PC-3 (cell line): ENCODE measurements at regions not wholly inside any gene's neighbourhood (a gene's known extent, or its start where the extent isn't known, plus 50 kb on each side); places are given as distances from the start of the nearest gene placed in this dataset.

Source experiments
- ATAC-seq: fragments of 200-7000 bp; cut with Tn5 transposase; 2 replicates; pipeline ENCODE4 v1.9.1; 2020; ENCODE audit warnings: mild to moderate bottlenecking, moderate library complexity
- BruUV-seq: library from RNA; stranded (reverse); fragments of 400-500 nt; replicated peaks from 2 replicates; lab custom pipeline; 2021; lab: Mats Ljungman, UMichigan
- CTCF ChIA-PET: fragments of 300-600 bp; sonication (Branson Sonifier 250); formaldehyde crosslinking; loops from one replicate; lab custom pipeline; 2022; ENCODE audit warnings: antibody characterized with exemption; lab: Charles Lee
- POLR2A ChIA-PET: fragments of 300-600 bp; sonication (Branson Sonifier 250); formaldehyde crosslinking; loops from one replicate; lab custom pipeline; 2022; ENCODE audit warnings: antibody characterized with exemption; ENCODE audit not compliant: unreplicated experiment; lab: Charles Lee
- DNase-seq: peaks from one replicate; pipeline ENCODE4 v3.0.0-alpha.2; 2015
- H2AFZ ChIP-seq: fragments of 300-600 bp; sonication (generic); 2 replicates; pipeline ENCODE4 v1.6.0; 2016; ENCODE audit warnings: antibody characterized with exemption, low read length
- H3F3A ChIP-seq: fragments of 300-600 bp; sonication (generic); one replicate; pipeline ENCODE4 v1.6.0; 2017; ENCODE audit warnings: antibody characterized with exemption, low read length, control low read depth, mild to moderate bottlenecking; ENCODE audit not compliant: unreplicated experiment
- H3K27ac ChIP-seq: fragments of 300-600 bp; sonication (generic); 2 replicates; pipeline ENCODE4 v1.5.1; 2016; ENCODE audit warnings: mild to moderate bottlenecking, low read length
- H3K27me3 ChIP-seq: fragments of 300-600 bp; sonication (generic); 2 replicates; pipeline ENCODE4 v1.6.1; 2016; ENCODE audit warnings: low read length, mixed read lengths
- H3K36me3 ChIP-seq: fragments of 300-600 bp; sonication (generic); 2 replicates; pipeline ENCODE4 v1.6.1; 2016; ENCODE audit warnings: low read depth, mixed run types, low read length, mixed read lengths
- H3K4me1 ChIP-seq: fragments of 300-600 bp; sonication (generic); 2 replicates; pipeline ENCODE4 v1.5.1; 2016; ENCODE audit warnings: low read length; ENCODE audit not compliant: insufficient read depth
- H3K4me2 ChIP-seq: fragments of 300-600 bp; sonication (generic); 2 replicates; pipeline ENCODE4 v1.6.0; 2016; ENCODE audit warnings: low read length
- H3K4me3 ChIP-seq: fragments of 300-600 bp; sonication (generic); 2 replicates; pipeline ENCODE4 v1.5.1; 2016; ENCODE audit warnings: mild to moderate bottlenecking, low read length, mixed read lengths
- H3K79me2 ChIP-seq: fragments of 300-600 bp; sonication (generic); 2 replicates; pipeline ENCODE4 v1.6.1; 2017; ENCODE audit warnings: low read length, mixed read lengths
- H3K9ac ChIP-seq: fragments of 300-600 bp; sonication (generic); 2 replicates; pipeline ENCODE4 v1.6.0; 2016; ENCODE audit warnings: mild to moderate bottlenecking, low read length
- H3K9me2 ChIP-seq: fragments of 300-600 bp; sonication (generic); replicated peaks from 2 replicates; pipeline ENCODE4 v1.6.1; 2016; ENCODE audit warnings: mixed run types, low read length, mixed read lengths
- H3K9me3 ChIP-seq: fragments of 300-600 bp; sonication (generic); 2 replicates; pipeline ENCODE4 v1.6.1; 2016; ENCODE audit warnings: low read length, mixed read lengths
- H4K20me1 ChIP-seq: fragments of 300-600 bp; sonication (generic); 2 replicates; pipeline ENCODE4 v1.6.1; 2016; ENCODE audit warnings: low read length, mixed read lengths
- EZH2 ChIP-seq: fragments of 300-600 bp; sonication (generic); IDR thresholded peaks from one replicate; pipeline ENCODE4 v1.6.1; 2017; ENCODE audit warnings: antibody characterized with exemption, mild to moderate bottlenecking, low read length; ENCODE audit not compliant: unreplicated experiment
- EZH2phosphoT487 ChIP-seq: fragments of 300-600 bp; sonication (generic); IDR thresholded peaks from 2 replicates; pipeline ENCODE4 v1.6.1; 2018; ENCODE audit warnings: mild to moderate bottlenecking, antibody characterized with exemption, low read length, borderline replicate concordance
- intact Hi-C: fragments of 100-400 bp; cut with micrococcal nuclease; formaldehyde crosslinking; loops from 2 replicates; pipeline ENCODE4 v1.9.0; 2023
- TF ChIP-seq, protein P1 (sequence below): fragments of 300-600 bp; sonication (generic); conservative IDR thresholded peaks from 2 replicates; pipeline ENCODE4 v1.5.1; 2017; ENCODE audit warnings: antibody characterized with exemption, low read depth, mild to moderate bottlenecking, low read length

DNA sequence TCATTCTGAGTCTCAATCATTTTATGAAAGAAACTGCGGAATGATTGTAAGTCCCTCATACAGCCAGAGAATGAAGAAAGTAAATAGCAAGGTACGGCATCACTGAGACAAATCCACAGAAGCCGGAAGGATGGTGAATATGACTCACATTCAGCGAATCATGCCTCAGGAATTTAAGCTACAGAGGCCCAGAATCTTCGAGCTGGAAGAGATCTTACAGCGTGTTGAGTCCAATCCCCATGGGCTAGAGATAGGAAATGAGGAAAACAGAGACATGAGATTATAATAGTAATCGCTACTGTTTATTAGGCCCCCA, 173.2 kb downstream of the KIF18A start:
- Histone ChIP-seq H3K4me1 (peaks cover 29% of the 10 kb centered on the region), H4K20me1 (no peaks in the 10 kb centered on the region), H3K9me3 (no peaks in the 10 kb centered on the region), H3K27ac (peak overlapping the region; percentile 95), H3K4me3 (peak overlapping the region; percentile 33; the same call in 1 of the 2 replicates), H3K9me2 (no peaks in the 10 kb centered on the region), H3K79me2 (no peaks in the 10 kb centered on the region), H3F3A (no peaks in the 10 kb centered on the region), H2AFZ (peak overlapping the region; percentile 50; the same call in 1 of the 2 replicates), H3K9ac (peak overlapping the region; percentile 60), H3K4me2 (peak overlapping the region; percentile 76), H3K27me3 (no peaks in the 10 kb centered on the region), H3K36me3 (no peaks in the 10 kb centered on the region)
- BruUV-seq, result TSS peak; percentile 76
- intact Hi-C loops, result loop anchor here (1.0 to 5.0 kb wide), 6 partner anchors 30 to 232 kb away; partner anchors contain the start of gene BDNF
- DNase-seq, result peak; percentile 95
- peak; percentile 89 for ATAC-seq
- ChIA-PET CTCF (no interaction called here), POLR2A (interaction anchor here (0.5 to 1.7 kb wide), 6 partner anchors 32 to 216 kb away, joined by 3 to 12 read pairs (median 7); no protein-coding TSS in a partner anchor)
- TF ChIP-seq EZH2phosphoT487, result no peak
- TF ChIP-seq, protein P1, sequence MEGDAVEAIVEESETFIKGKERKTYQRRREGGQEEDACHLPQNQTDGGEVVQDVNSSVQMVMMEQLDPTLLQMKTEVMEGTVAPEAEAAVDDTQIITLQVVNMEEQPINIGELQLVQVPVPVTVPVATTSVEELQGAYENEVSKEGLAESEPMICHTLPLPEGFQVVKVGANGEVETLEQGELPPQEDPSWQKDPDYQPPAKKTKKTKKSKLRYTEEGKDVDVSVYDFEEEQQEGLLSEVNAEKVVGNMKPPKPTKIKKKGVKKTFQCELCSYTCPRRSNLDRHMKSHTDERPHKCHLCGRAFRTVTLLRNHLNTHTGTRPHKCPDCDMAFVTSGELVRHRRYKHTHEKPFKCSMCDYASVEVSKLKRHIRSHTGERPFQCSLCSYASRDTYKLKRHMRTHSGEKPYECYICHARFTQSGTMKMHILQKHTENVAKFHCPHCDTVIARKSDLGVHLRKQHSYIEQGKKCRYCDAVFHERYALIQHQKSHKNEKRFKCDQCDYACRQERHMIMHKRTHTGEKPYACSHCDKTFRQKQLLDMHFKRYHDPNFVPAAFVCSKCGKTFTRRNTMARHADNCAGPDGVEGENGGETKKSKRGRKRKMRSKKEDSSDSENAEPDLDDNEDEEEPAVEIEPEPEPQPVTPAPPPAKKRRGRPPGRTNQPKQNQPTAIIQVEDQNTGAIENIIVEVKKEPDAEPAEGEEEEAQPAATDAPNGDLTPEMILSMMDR, result no peak
- no peak for TF ChIP-seq EZH2

GRCh38 chr11:27933992-27934829, 173.7 kb downstream of the KIF18A start:
- Histone ChIP-seq H3F3A (no peaks in the 10 kb centered on the region), H3K36me3 (no peaks in the 10 kb centered on the region), H3K4me2 (peak overlapping the region; percentile 76), H3K79me2 (no peaks in the 10 kb centered on the region), H3K9me3 (no peaks in the 10 kb centered on the region), H3K27me3 (no peaks in the 10 kb centered on the region), H2AFZ (peak overlapping the region; percentile 50), H3K27ac (peak overlapping the region; percentile 95), H4K20me1 (no peaks in the 10 kb centered on the region), H3K4me3 (peak overlapping the region; percentile 33; the same call in 1 of the 2 replicates), H3K9me2 (no peaks in the 10 kb centered on the region), H3K4me1 (peaks cover 29% of the 10 kb centered on the region), H3K9ac (peak overlapping the region; percentile 60)
- POLR2A ChIA-PET, result interaction anchor here (1.1 to 1.7 kb wide), 2 partner anchors 32 to 173 kb away, joined by 3 to 12 read pairs; no protein-coding TSS in a partner anchor
- peak; percentile 81 for DNase-seq
- ATAC-seq, result peak; percentile 66
- TSS peak; percentile 88 for BruUV-seq
- intact Hi-C loops, result loop anchor here (1.0 to 5.0 kb wide), 6 partner anchors 30 to 232 kb away; partner anchors contain the start of gene BDNF
- CTCF ChIA-PET, result interaction anchor here (0.5 to 0.9 kb wide), 2 partner anchors 146 to 217 kb away, joined by 3 read pairs; no protein-coding TSS in a partner anchor
- TF ChIP-seq EZH2phosphoT487, result no peak
- TF ChIP-seq, protein P1, result no peak
- TF ChIP-seq EZH2, result no peak
